ENCODE measurements at regions not wholly inside any gene's neighbourhood (a gene's known extent, or its start where the extent isn't known, plus 50 kb on each side); places are given as distances from the start of the nearest gene placed in this dataset.

GRCh38 chr15:91400481-91400880 is 300.4 kb downstream of the SV2B start:
- TF ChIP-seq CTCF (IDR thresholded peaks at IDR 0.05) (no peak), POLR2A (IDR thresholded peaks at IDR 0.05) (no peak)

All from body of pancreas (tissue), 4 donors.